ENCODE measurements at regions not wholly inside any gene's neighbourhood (a gene's known extent, or its start where the extent isn't known, plus 50 kb on each side); places are given as distances from the start of the nearest gene placed in this dataset.

DNA sequence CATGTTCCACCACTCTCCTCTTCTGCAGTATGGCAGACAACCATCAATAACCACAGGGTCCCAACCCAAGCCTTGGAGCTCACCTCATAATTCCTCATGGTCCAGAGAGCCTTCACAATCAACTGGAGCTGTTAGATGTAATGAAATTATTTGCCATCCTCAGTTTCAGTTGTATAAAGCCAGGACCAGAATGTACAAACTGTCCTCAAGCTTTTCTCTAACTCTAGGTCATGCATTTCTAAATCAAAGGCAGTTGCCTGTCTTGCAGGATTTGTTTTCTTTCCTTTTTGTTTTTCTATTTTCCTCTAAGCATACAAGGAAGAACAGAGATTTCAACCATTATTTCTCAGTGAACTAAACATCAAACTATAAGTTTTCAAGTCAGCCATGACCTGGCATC, 182.5 kb upstream of the SERP2 start:
- no peak overlapping the region for H3K4me3 ChIP-seq (ENCODE audit: low read length)
- no peak overlapping the region for H3K9ac ChIP-seq (ENCODE audit: low read length)
- H3K27me3 ChIP-seq (ENCODE audit: control insufficient read depth, insufficient read depth, low read length): no peaks in the 10 kb centered on the region
- H3K9me3 ChIP-seq (ENCODE audit: control insufficient read depth, low read length): no peaks in the 10 kb centered on the region
- peaks cover 21% of the 10 kb centered on the region for H3K4me1 ChIP-seq (ENCODE audit: control insufficient read depth, insufficient read depth, low read length)
- no peaks in the 10 kb centered on the region for H3K36me3 ChIP-seq (ENCODE audit: control insufficient read depth, insufficient read depth, low read length)

DNA sequence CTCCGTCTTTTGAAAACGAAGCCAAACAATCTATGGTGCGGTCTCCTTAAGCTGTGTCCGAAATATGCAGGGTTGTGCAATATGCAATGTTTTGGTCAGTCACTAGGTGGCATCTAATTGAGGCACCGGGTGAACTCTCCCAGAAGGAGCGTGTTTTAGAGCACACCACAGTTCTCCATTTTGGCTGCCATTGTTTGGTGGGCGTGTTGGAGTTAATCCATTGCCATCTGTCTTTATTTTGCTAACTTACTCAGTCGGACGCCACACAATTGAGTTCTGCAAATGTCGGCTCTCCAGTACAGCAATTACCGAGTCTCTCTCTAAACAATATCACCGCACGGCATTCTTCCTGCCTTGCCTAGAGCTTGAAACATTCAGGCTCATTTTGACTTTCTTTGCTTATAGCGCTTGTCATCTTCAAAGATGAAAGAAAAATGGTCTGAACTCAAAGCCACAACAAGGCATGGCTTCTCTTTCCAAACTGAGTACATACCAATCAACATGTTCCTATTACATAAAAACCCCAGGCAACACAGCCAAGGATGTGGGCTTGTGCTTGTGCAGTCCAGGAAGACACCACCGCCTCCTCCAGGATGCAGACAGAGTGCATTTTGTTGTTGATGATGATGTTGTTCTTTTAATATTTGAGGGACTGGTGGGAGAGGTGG, 182.0 kb upstream of the SERP2 start:
- H3K4me3 ChIP-seq (ENCODE audit: low read length): no peak overlapping the region
- no peak overlapping the region for H3K9ac ChIP-seq (ENCODE audit: low read length)
- H3K36me3 ChIP-seq (ENCODE audit: control insufficient read depth, insufficient read depth, low read length): no peaks in the 10 kb centered on the region
- H3K27me3 ChIP-seq (ENCODE audit: control insufficient read depth, insufficient read depth, low read length): no peaks in the 10 kb centered on the region
- H3K9me3 ChIP-seq (ENCODE audit: control insufficient read depth, low read length): no peaks in the 10 kb centered on the region
- peaks cover 21% of the 10 kb centered on the region for H3K4me1 ChIP-seq (ENCODE audit: control insufficient read depth, insufficient read depth, low read length)

DNA sequence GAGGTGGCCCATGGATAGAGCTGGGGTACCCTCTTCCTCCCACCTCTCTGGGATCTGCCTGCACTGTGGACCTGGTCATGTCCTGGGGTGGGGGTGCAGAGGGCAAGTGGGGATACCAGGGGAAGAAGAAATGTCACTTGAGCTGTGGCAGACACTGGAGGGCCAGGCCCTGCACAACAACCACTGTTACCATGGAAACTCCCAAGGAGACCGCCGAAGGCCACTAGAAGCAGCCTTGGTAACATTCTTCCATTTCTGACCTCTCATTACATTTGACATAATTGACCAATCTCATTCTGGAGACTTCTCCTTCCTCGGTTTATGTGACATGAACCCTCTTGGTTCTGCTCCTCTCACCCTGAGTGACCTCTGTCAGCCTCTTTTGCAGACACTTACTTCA, 179.9 kb upstream of the SERP2 start:
- no peak overlapping the region for H3K9ac ChIP-seq (ENCODE audit: low read length)
- no peaks in the 10 kb centered on the region for H3K27me3 ChIP-seq (ENCODE audit: control insufficient read depth, insufficient read depth, low read length)
- no peak overlapping the region for H3K4me3 ChIP-seq (ENCODE audit: low read length)
- peaks cover 42% of the 10 kb centered on the region for H3K4me1 ChIP-seq (ENCODE audit: control insufficient read depth, insufficient read depth, low read length)
- H3K36me3 ChIP-seq (ENCODE audit: control insufficient read depth, insufficient read depth, low read length): no peaks in the 10 kb centered on the region
- no peaks in the 10 kb centered on the region for H3K9me3 ChIP-seq (ENCODE audit: control insufficient read depth, low read length)

DNA sequence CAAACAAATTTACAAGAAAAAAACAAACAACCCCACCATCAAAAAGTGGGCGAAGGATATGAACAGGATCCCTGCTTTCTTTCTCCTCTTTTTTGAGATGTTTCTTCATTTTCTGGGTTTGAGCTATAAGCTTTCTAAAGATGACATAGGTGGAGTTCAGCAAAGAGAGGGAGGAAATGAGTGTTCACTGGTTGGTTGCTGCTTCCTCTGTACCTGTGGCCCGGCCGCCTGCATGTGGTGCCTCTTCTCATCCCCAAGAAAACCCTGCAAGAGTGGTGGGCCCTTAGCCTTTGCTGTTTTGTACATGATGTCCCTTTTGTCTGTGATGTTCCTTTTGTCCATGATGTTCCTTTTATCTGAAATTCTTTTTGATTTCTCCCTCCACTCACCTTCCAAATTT, 178.4 kb upstream of the SERP2 start:
- H3K9me3 ChIP-seq (ENCODE audit: control insufficient read depth, low read length): no peaks in the 10 kb centered on the region
- peaks cover 56% of the 10 kb centered on the region for H3K4me1 ChIP-seq (ENCODE audit: control insufficient read depth, insufficient read depth, low read length)
- H3K4me3 ChIP-seq (ENCODE audit: low read length): no peak overlapping the region
- no peak overlapping the region for H3K9ac ChIP-seq (ENCODE audit: low read length)
- no peaks in the 10 kb centered on the region for H3K27me3 ChIP-seq (ENCODE audit: control insufficient read depth, insufficient read depth, low read length)
- H3K36me3 ChIP-seq (ENCODE audit: control insufficient read depth, insufficient read depth, low read length): no peaks in the 10 kb centered on the region

DNA sequence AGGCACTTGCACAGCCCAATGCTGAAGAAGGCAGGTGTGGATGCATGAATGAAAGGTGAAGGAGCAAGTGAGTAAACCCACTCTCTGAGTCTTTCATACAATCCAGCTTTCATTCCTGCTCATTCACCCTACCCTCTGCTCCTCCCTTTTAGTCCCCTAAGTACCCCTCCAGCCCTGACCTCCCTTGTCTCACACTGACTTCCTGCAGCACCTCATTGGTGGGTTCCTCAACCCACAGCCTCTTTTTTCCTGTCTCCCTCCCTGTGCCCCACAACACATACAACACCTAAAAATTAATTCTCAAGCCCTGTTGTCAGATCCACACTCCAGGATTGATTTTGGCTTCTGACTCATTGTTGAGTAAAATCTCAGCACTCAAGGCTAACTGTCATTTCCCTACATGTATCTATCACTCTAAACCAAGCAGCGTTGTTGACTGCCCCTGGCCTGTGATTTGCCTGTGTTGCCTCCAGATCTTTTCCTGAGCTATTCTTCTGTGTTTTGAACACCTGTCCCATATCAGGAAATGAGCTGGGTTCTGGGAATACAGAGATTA, 177.3 kb upstream of the SERP2 start:
- peaks cover 57% of the 10 kb centered on the region for H3K4me1 ChIP-seq (ENCODE audit: control insufficient read depth, insufficient read depth, low read length)
- H3K9me3 ChIP-seq (ENCODE audit: control insufficient read depth, low read length): no peaks in the 10 kb centered on the region
- no peaks in the 10 kb centered on the region for H3K36me3 ChIP-seq (ENCODE audit: control insufficient read depth, insufficient read depth, low read length)
- no peaks in the 10 kb centered on the region for H3K27me3 ChIP-seq (ENCODE audit: control insufficient read depth, insufficient read depth, low read length)
- no peak overlapping the region for H3K4me3 ChIP-seq (ENCODE audit: low read length)
- H3K9ac ChIP-seq (ENCODE audit: low read length): no peak overlapping the region

DNA sequence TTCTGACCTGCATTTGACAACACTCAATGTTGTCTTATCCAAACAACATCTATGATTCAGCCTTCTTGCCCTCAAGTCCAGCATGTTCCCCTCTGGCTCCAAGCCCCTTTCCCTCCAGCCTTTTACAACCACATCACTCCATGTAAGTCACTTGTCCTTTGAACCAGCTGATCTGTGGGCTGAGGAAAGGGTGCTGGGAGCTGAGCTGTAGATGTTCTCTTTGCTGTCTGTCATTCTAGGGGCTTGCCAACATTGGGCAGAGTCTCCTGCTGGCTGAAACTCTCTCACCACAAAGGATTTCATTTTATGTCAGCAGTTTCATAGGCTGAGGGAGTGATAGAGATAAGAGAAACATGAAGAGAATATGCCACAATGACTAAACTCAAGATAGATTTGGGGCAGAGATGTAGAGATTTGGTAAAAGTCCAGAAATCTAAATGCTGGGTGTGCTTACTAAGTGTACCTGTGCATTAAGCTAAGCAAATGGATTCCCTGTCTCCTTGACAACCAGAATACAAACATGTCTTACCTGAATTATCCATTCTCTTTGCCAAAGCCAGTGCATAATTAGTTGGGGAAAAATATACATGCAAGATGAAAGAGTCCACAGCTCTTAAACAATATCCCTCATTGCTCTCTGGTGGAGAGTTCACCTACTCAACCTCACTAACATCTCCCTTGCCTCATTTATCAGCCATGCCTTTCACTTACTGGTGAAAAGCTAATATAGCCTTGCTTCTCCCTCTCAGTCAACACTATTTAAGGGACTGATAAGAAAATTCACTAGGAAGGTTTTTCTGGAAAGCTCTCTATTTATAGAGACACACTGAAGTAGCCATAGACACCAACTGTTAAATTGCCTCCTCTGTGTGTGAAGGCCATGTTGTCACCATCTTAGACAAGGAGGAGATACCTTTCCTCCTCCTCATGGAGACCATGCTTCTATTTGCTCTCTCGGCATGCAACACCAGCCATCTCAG, 175.5 kb upstream of the SERP2 start:
- no peaks in the 10 kb centered on the region for H3K9me3 ChIP-seq (ENCODE audit: control insufficient read depth, low read length)
- H3K36me3 ChIP-seq (ENCODE audit: control insufficient read depth, insufficient read depth, low read length): no peaks in the 10 kb centered on the region
- no peak overlapping the region for H3K4me3 ChIP-seq (ENCODE audit: low read length)
- H3K27me3 ChIP-seq (ENCODE audit: control insufficient read depth, insufficient read depth, low read length): no peaks in the 10 kb centered on the region
- H3K4me1 ChIP-seq (ENCODE audit: control insufficient read depth, insufficient read depth, low read length): peaks cover 41% of the 10 kb centered on the region
- H3K9ac ChIP-seq (ENCODE audit: low read length): no peak overlapping the region

DNA sequence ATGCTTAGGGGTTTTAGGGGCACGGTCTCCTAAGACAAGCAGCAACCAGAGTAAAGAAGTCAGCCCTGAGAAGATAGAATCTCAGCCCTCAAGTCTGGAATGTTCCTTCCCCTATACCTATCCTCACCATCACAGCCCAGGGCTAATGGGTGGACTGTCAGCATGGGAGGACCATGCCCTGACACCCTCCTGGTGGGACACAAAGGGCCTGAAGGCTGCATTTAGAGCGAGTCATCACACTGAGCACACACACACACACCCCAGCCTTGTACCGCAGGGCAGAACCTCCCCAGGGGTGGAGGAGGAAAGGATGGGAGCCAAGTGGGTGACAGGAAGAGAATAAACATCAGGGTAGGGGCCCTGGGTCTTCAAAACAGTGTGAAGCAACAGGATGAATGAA, 174.8 kb upstream of the SERP2 start:
- Histone ChIP-seq H3K27me3 (ENCODE audit: control insufficient read depth, insufficient read depth, low read length) (no peaks in the 10 kb centered on the region), H3K4me3 (ENCODE audit: low read length) (no peak overlapping the region), H3K36me3 (ENCODE audit: control insufficient read depth, insufficient read depth, low read length) (no peaks in the 10 kb centered on the region), H3K4me1 (ENCODE audit: control insufficient read depth, insufficient read depth, low read length) (peaks cover 36% of the 10 kb centered on the region), H3K9me3 (ENCODE audit: control insufficient read depth, low read length) (no peaks in the 10 kb centered on the region), H3K9ac (ENCODE audit: low read length) (no peak overlapping the region)

DNA sequence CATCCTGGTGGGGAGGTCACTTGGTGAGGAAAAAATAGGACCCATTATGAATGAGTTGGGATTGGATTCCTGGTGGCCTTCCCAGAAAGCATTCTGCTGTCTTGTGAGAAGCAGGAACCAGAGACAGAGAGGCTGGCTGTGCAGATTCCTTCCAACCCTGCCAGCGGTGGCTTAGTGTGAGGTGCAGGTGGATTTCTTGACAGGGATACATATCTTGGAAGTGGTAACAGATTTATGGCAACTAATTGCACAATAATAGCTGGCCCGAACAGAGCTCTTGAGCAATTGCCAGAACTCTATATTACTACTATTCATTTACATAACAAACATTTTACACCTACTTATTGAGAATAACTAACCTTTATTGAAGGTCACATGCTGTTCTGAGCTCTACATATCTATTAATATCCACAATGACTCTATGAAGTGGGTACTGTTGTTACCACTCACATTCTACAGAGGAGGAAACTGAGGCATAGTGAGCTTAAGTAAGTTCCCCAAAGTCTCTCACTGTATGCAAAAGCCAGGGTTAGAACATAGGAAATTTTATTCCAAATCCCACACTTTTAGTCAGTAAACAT, 173.9 kb upstream of the SERP2 start:
- H3K27me3 ChIP-seq (ENCODE audit: control insufficient read depth, insufficient read depth, low read length): no peaks in the 10 kb centered on the region
- H3K9me3 ChIP-seq (ENCODE audit: control insufficient read depth, low read length): no peaks in the 10 kb centered on the region
- peaks cover 36% of the 10 kb centered on the region for H3K4me1 ChIP-seq (ENCODE audit: control insufficient read depth, insufficient read depth, low read length)
- H3K36me3 ChIP-seq (ENCODE audit: control insufficient read depth, insufficient read depth, low read length): no peaks in the 10 kb centered on the region
- no peak overlapping the region for H3K4me3 ChIP-seq (ENCODE audit: low read length)
- no peak overlapping the region for H3K9ac ChIP-seq (ENCODE audit: low read length)

DNA sequence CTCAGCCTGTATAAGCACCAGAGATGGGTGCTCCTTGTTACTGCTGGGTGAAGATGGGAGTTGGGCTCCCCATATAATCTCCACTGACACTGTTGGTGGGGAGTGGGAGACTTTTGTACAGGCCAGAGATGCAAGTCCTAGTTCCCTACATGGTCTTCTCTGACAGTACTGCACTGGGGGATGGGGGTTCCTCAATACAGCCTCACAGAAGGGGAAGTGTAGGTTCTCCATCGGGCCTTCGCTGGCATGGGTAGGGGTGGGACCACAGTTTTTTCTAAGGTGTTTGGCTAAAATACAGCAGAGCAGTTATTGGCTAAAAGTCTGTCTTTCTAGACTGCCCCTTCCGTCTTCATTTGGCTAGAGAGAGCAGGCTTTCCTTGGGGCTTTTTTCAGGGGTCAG, 167.2 kb upstream of the SERP2 start:
- no peaks in the 10 kb centered on the region for H3K9me3 ChIP-seq (ENCODE audit: control insufficient read depth, low read length)
- no peak overlapping the region for H3K9ac ChIP-seq (ENCODE audit: low read length)
- no peaks in the 10 kb centered on the region for H3K4me1 ChIP-seq (ENCODE audit: control insufficient read depth, insufficient read depth, low read length)
- no peaks in the 10 kb centered on the region for H3K27me3 ChIP-seq (ENCODE audit: control insufficient read depth, insufficient read depth, low read length)
- no peaks in the 10 kb centered on the region for H3K36me3 ChIP-seq (ENCODE audit: control insufficient read depth, insufficient read depth, low read length)
- no peak overlapping the region for H3K4me3 ChIP-seq (ENCODE audit: low read length)

DNA sequence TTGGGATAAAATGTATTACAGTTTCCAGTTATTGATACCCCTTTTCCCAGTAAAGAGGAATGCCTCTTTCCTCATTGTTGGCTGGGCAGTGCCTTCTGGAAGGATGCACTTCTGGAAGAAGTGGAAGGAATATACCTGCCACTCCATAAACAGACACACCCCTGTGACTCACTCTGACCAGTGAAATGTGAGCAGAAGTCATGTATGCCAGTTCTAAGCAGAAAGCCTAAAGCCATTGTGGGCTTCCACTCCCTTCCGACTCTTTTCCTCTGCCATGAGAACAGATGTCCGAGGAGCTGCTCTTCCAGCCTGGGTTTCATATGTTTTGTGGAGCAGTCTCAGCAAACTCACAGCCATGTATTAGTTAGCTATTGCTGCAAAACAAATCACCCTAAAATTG, 166.1 kb upstream of the SERP2 start:
- Histone ChIP-seq H3K27me3 (ENCODE audit: control insufficient read depth, insufficient read depth, low read length) (no peaks in the 10 kb centered on the region), H3K36me3 (ENCODE audit: control insufficient read depth, insufficient read depth, low read length) (no peaks in the 10 kb centered on the region), H3K4me3 (ENCODE audit: low read length) (no peak overlapping the region), H3K4me1 (ENCODE audit: control insufficient read depth, insufficient read depth, low read length) (no peaks in the 10 kb centered on the region), H3K9me3 (ENCODE audit: control insufficient read depth, low read length) (no peaks in the 10 kb centered on the region), H3K9ac (ENCODE audit: low read length) (no peak overlapping the region)

DNA sequence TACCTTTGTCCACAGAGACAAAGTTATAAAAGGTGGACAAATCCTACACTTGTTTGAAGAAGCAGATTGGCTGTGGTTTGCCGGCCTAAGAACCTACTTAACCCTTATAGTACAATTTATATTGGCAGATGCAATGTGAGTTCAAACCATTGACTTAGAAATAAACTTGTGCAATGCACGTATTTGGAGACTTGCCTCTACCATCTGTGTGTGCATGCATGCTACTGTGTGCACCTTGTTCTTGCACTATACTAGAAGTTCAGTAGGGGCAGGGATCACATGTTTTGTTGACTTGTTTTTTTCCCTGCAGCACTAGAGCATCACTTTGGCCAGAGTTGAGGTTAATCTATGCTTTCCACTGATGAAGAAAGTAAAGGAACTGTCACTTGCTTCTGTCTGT, 163.1 kb upstream of the SERP2 start:
- Histone ChIP-seq H3K27me3 (ENCODE audit: control insufficient read depth, insufficient read depth, low read length) (no peaks in the 10 kb centered on the region), H3K4me1 (ENCODE audit: control insufficient read depth, insufficient read depth, low read length) (no peaks in the 10 kb centered on the region), H3K4me3 (ENCODE audit: low read length) (no peak overlapping the region), H3K9ac (ENCODE audit: low read length) (no peak overlapping the region), H3K9me3 (ENCODE audit: control insufficient read depth, low read length) (no peaks in the 10 kb centered on the region), H3K36me3 (ENCODE audit: control insufficient read depth, insufficient read depth, low read length) (no peaks in the 10 kb centered on the region)

DNA sequence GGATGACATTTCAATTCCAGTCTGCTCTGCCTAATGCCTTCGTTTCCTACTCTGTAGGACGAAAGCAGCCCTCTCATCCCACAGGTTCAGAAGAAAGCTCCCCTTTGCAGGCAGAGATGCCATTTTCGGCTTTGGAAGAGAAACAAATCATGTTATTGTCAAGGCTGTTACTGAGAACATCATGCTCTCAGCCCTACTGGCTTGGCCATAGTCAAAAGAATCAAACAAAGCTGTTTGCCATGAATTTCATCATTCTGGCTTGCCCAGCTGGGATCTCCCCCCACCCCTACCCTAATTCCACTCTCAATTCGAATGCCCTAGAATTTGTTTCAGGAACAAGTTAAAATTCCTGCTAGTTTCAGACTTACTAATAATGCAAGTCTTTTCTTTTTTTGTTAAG, 162.3 kb upstream of the SERP2 start:
- no peaks in the 10 kb centered on the region for H3K9me3 ChIP-seq (ENCODE audit: control insufficient read depth, low read length)
- no peak overlapping the region for H3K9ac ChIP-seq (ENCODE audit: low read length)
- H3K36me3 ChIP-seq (ENCODE audit: control insufficient read depth, insufficient read depth, low read length): no peaks in the 10 kb centered on the region
- H3K27me3 ChIP-seq (ENCODE audit: control insufficient read depth, insufficient read depth, low read length): no peaks in the 10 kb centered on the region
- H3K4me3 ChIP-seq (ENCODE audit: low read length): no peak overlapping the region
- no peaks in the 10 kb centered on the region for H3K4me1 ChIP-seq (ENCODE audit: control insufficient read depth, insufficient read depth, low read length)

All from mucosa of stomach (tissue), 1 donor.